ENCODE measurements at regions not wholly inside any gene's neighbourhood (a gene's known extent, or its start where the extent isn't known, plus 50 kb on each side); places are given as distances from the start of the nearest gene placed in this dataset.

DNA sequence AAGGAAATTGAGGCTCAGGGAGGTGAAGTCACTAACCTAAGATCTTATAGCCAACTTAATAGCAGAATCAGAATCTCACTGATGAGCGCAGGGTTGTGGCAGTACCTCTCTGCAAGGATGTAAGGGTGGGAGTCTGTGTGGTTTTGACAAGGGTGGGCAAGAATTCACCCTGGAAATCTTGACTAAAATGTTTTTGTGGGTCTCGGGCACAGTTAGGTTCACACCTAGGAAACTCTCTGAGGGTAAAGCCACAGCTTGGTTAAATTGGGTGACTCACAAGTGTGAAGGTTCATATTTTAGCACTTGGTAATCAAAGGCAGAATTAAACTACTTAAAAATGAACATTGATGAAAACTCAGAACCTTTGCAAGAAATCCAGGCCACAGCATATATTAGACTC lies 178.2 kb upstream of the EOMES start:
- TF ChIP-seq, protein P1, sequence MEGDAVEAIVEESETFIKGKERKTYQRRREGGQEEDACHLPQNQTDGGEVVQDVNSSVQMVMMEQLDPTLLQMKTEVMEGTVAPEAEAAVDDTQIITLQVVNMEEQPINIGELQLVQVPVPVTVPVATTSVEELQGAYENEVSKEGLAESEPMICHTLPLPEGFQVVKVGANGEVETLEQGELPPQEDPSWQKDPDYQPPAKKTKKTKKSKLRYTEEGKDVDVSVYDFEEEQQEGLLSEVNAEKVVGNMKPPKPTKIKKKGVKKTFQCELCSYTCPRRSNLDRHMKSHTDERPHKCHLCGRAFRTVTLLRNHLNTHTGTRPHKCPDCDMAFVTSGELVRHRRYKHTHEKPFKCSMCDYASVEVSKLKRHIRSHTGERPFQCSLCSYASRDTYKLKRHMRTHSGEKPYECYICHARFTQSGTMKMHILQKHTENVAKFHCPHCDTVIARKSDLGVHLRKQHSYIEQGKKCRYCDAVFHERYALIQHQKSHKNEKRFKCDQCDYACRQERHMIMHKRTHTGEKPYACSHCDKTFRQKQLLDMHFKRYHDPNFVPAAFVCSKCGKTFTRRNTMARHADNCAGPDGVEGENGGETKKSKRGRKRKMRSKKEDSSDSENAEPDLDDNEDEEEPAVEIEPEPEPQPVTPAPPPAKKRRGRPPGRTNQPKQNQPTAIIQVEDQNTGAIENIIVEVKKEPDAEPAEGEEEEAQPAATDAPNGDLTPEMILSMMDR (IDR thresholded peaks at IDR 0.05) = no peak
- TF ChIP-seq EZH2 (IDR thresholded peaks at IDR 0.05) = no peak
